ENCODE measurements at regions not wholly inside any gene's neighbourhood (a gene's known extent, or its start where the extent isn't known, plus 50 kb on each side); places are given as distances from the start of the nearest gene placed in this dataset.

- Histone ChIP-seq H3K9ac (replicated peaks; ENCODE audit: extremely low read depth, insufficient read depth, low read length) (no peak overlapping the region), H4K20me1 (replicated peaks; ENCODE audit: control insufficient read depth, extremely low read depth, insufficient read depth, low read length) (no peaks in the 10 kb centered on the region), H3K4me2 (ENCODE audit: insufficient read depth, low read length) (no peak overlapping the region), H3K9me1 (replicated peaks; ENCODE audit: control insufficient read depth, extremely low read depth, insufficient read depth, low read length) (no peaks in the 10 kb centered on the region), H3K4me1 (ENCODE audit: control insufficient read depth, extremely low read depth, insufficient read depth, low read length) (peaks cover 22% of the 10 kb centered on the region), H2AFZ (ENCODE audit: low read depth, low read length) (no peak overlapping the region), H3K36me3 (ENCODE audit: control insufficient read depth in 2 of 2, extremely low read depth in 1 of 2, insufficient read depth in 2 of 2, low read length in 2 of 2) (no peaks in the 10 kb centered on the region), H3K27ac (ENCODE audit: insufficient read depth, low read depth, low read length) (no peak overlapping the region), H3K27me3 (ENCODE audit: control insufficient read depth in 2 of 2, insufficient read depth in 2 of 2, low read length in 2 of 2) (no peaks in the 10 kb centered on the region), H3K4me3 (replicated peaks in 1 of 3; ENCODE audit: insufficient read depth in 1 of 3, low read depth in 1 of 3, low read length in 3 of 3) (no peak overlapping the region), H3K9me3 (replicated peaks; ENCODE audit: control insufficient read depth, insufficient read depth, low read length) (no peaks in the 10 kb centered on the region), H3K79me2 (ENCODE audit: control insufficient read depth, insufficient read depth, low read length) (no peaks in the 10 kb centered on the region)
- no peak for FAIRE-seq
- POLR2A ChIA-PET, result no interaction called here
- CTCF ChIA-PET, result no interaction called here
- intact Hi-C loops (cut with micrococcal nuclease), result no loop called here
- dilution Hi-C loops (cut with MboI; ENCODE audit: extremely low pct_ligation_motif_present, low sequenced_read_pairs), result no loop called here
- DNase-seq (ENCODE audit: low read depth, low spot score), result no peak
- BruUV-seq (replicated peaks), result no TSS peak
- TF ChIP-seq, protein P1, sequence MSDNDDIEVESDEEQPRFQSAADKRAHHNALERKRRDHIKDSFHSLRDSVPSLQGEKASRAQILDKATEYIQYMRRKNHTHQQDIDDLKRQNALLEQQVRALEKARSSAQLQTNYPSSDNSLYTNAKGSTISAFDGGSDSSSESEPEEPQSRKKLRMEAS (IDR thresholded peaks at IDR 0.05; ENCODE audit: insufficient read depth, insufficient read length), result no peak
- no peak for TF ChIP-seq GATA2 (IDR thresholded peaks at IDR 0.05; ENCODE audit: insufficient read depth, insufficient read length, low read depth, low read length)
- no peak for TF ChIP-seq MYC (IDR thresholded peaks at IDR 0.05; ENCODE audit: low read depth, low read length)
- TF ChIP-seq FOS (IDR thresholded peaks at IDR 0.05; ENCODE audit: borderline replicate concordance, insufficient read depth, low read length), result no peak
- TF ChIP-seq, protein P2, sequence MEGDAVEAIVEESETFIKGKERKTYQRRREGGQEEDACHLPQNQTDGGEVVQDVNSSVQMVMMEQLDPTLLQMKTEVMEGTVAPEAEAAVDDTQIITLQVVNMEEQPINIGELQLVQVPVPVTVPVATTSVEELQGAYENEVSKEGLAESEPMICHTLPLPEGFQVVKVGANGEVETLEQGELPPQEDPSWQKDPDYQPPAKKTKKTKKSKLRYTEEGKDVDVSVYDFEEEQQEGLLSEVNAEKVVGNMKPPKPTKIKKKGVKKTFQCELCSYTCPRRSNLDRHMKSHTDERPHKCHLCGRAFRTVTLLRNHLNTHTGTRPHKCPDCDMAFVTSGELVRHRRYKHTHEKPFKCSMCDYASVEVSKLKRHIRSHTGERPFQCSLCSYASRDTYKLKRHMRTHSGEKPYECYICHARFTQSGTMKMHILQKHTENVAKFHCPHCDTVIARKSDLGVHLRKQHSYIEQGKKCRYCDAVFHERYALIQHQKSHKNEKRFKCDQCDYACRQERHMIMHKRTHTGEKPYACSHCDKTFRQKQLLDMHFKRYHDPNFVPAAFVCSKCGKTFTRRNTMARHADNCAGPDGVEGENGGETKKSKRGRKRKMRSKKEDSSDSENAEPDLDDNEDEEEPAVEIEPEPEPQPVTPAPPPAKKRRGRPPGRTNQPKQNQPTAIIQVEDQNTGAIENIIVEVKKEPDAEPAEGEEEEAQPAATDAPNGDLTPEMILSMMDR (IDR thresholded peaks at IDR 0.05; ENCODE audit: extremely low read depth in 1 of 2, insufficient read depth in 1 of 2, low read depth in 1 of 2, low read length in 2 of 2), result no peak
- no peak for TF ChIP-seq JUN (IDR thresholded peaks at IDR 0.05; ENCODE audit: borderline replicate concordance, insufficient read depth, insufficient read length, low read depth)
- TF ChIP-seq POLR2AphosphoS5 (IDR thresholded peaks at IDR 0.05; ENCODE audit: insufficient read depth, low read depth, low read length), result no peak
Observed at GRCh38 chrX:134735015-134735414, 62.0 kb downstream of the PABIR2 start.
